Keratinocyte (primary cell): ENCODE measurements at regions not wholly inside any gene's neighbourhood (a gene's known extent, or its start where the extent isn't known, plus 50 kb on each side); places are given as distances from the start of the nearest gene placed in this dataset.

Experiments used
- DNase-seq: peaks from one replicate; pipeline ENCODE4 v3.0.0-alpha.2; 2011; ENCODE audit warnings: low read depth, missing footprints, low spot score
- FAIRE-seq: peaks from 2 replicates; lab custom pipeline; 2011; peaks lifted over from hg19 to GRCh38; lab: Jason Lieb, UNC
- H2AFZ ChIP-seq: 2 replicates; pipeline ENCODE4 v1.6.0; 2012; ENCODE audit warnings: low read length, control low read depth, inconsistent platforms; ENCODE audit not compliant: control insufficient read depth
- H3K27ac ChIP-seq: 2 replicates; pipeline ENCODE4 v1.5.1; 2011; ENCODE audit warnings: low read length; ENCODE audit not compliant: control insufficient read depth, insufficient read depth
- H3K27me3 ChIP-seq: 3 replicates; pipeline ENCODE4 v1.6.0; 2011; ENCODE audit warnings: low read length; ENCODE audit not compliant: control insufficient read depth, insufficient read depth; ENCODE audit errors: extremely low read depth
- H3K36me3 ChIP-seq, 2 experiments: 2 replicates in 1 of 2; 3 replicates in 1 of 2; pipeline ENCODE4 v1.5.1; 2011; ENCODE audit warnings: low read length in 2 of 2, mild to moderate bottlenecking in 1 of 2; ENCODE audit not compliant: control insufficient read depth in 2 of 2, insufficient read depth in 2 of 2; ENCODE audit errors: extremely low read depth in 1 of 2
- H3K4me1 ChIP-seq: 3 replicates; pipeline ENCODE4 v1.5.1; 2011; ENCODE audit warnings: low read length; ENCODE audit not compliant: control insufficient read depth, insufficient read depth; ENCODE audit errors: extremely low read depth
- H3K4me2 ChIP-seq: 3 replicates; pipeline ENCODE4 v1.6.0; 2011; ENCODE audit warnings: low read depth, low read length; ENCODE audit not compliant: control insufficient read depth, insufficient read depth; ENCODE audit errors: extremely low read depth
- H3K4me3 ChIP-seq, 3 experiments: fragments of 200-600 bp in 1 of 3; sonication (generic) in 1 of 3; 2 replicates in 2 of 3; 3 replicates in 1 of 3; pipeline ENCODE4 v1.5.1; 2011 to 2016; ENCODE audit warnings: low read length in 3 of 3, mild to moderate bottlenecking in 3 of 3, control low read depth in 2 of 3, inconsistent platforms in 1 of 3, low read depth in 1 of 3, mixed read lengths in 1 of 3, mixed run types in 1 of 3, moderate library complexity in 1 of 3; ENCODE audit not compliant: control insufficient read depth in 2 of 3, insufficient read depth in 2 of 3; ENCODE audit errors: extremely low read depth in 1 of 3
- H3K79me2 ChIP-seq: 2 replicates; pipeline ENCODE4 v1.6.0; 2012; ENCODE audit warnings: low read length; ENCODE audit not compliant: control insufficient read depth, insufficient read depth
- H3K9ac ChIP-seq: 3 replicates; pipeline ENCODE4 v1.6.0; 2011; ENCODE audit warnings: low read length; ENCODE audit not compliant: control insufficient read depth, insufficient read depth; ENCODE audit errors: extremely low read depth
- H3K9me1 ChIP-seq: 3 replicates; pipeline ENCODE4 v1.6.0; 2011; ENCODE audit warnings: low read length; ENCODE audit not compliant: control insufficient read depth, insufficient read depth; ENCODE audit errors: extremely low read depth
- H3K9me3 ChIP-seq: 2 replicates; pipeline ENCODE4 v1.5.1; 2012; ENCODE audit warnings: low read depth, low read length; ENCODE audit not compliant: control insufficient read depth
- H4K20me1 ChIP-seq: 3 replicates; pipeline ENCODE4 v1.6.0; 2011; ENCODE audit warnings: low read length; ENCODE audit not compliant: control insufficient read depth, insufficient read depth; ENCODE audit errors: extremely low read depth
- EZH2 ChIP-seq: IDR thresholded peaks from one replicate; pipeline ENCODE4 v1.6.1; 2012; ENCODE audit warnings: inconsistent platforms, mild to moderate bottlenecking, low read length, moderate library complexity
- dilution Hi-C: fragments of 300-500 bp; cut with MboI; formaldehyde crosslinking; loops from one replicate; pipeline ENCODE4 v1.7.0; 2020; ENCODE audit warnings: low sequenced_read_pairs; ENCODE audit not compliant: extremely low pct_ligation_motif_present
- TF ChIP-seq, protein P1 (sequence below), 3 experiments: IDR thresholded peaks in 1 of 3; conservative IDR thresholded peaks in 1 of 3; optimal IDR thresholded peaks in 1 of 3; 2 replicates in 2 of 3; 3 replicates in 1 of 3; pipeline versions ENCODE3 to v1.5.1; 2011; ENCODE audit warnings: low read length in 3 of 3, mild to moderate bottlenecking in 3 of 3, moderate library complexity in 2 of 3, control low read depth in 1 of 3, inconsistent platforms in 1 of 3; ENCODE audit not compliant: insufficient read depth in 2 of 3; ENCODE audit errors: extremely low read depth in 1 of 3

DNA sequence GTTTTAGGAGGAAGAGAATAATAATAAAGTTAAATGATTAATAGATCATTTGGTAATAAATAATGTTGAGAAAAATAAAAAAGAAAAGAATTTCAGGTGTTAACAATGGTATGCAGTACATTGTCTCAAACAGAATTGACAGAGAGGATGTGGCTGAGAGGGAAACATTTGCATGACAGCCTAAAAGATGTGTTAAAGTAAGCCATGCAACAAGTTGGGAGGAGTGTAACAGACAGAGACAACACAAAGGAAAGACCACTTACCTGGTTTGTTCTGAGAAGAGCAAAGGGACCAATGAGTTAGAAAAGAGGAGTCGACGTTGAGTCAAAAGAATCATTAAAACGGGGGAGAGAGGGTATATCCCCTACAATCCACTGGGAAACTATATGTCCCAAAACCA is 814.0 kb downstream of the KCNT2 start:
- H4K20me1 ChIP-seq = no peaks in the 10 kb centered on the region
- no peak for TF ChIP-seq EZH2
- TF ChIP-seq, protein P1, sequence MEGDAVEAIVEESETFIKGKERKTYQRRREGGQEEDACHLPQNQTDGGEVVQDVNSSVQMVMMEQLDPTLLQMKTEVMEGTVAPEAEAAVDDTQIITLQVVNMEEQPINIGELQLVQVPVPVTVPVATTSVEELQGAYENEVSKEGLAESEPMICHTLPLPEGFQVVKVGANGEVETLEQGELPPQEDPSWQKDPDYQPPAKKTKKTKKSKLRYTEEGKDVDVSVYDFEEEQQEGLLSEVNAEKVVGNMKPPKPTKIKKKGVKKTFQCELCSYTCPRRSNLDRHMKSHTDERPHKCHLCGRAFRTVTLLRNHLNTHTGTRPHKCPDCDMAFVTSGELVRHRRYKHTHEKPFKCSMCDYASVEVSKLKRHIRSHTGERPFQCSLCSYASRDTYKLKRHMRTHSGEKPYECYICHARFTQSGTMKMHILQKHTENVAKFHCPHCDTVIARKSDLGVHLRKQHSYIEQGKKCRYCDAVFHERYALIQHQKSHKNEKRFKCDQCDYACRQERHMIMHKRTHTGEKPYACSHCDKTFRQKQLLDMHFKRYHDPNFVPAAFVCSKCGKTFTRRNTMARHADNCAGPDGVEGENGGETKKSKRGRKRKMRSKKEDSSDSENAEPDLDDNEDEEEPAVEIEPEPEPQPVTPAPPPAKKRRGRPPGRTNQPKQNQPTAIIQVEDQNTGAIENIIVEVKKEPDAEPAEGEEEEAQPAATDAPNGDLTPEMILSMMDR (optimal IDR thresholded peaks at IDR 0.05 in 1 of 3, IDR thresholded peaks at IDR 0.05 in 1 of 3, conservative IDR thresholded peaks at IDR 0.05 in 1 of 3; ENCODE audit: extremely low read depth in 1 of 3, insufficient read depth in 2 of 3, low read length in 3 of 3) = no peak
- no peak overlapping the region for H3K4me2 ChIP-seq
- H3K4me1 ChIP-seq = no peaks in the 10 kb centered on the region
- H3K4me3 ChIP-seq = no peak overlapping the region
- no peak overlapping the region for H3K27ac ChIP-seq
- no peaks in the 10 kb centered on the region for H3K27me3 ChIP-seq
- FAIRE-seq (no peak), DNase-seq (no peak)
- H3K9ac ChIP-seq = no peak overlapping the region
- no peaks in the 10 kb centered on the region for H3K9me1 ChIP-seq
- H3K9me3 ChIP-seq = peaks cover 1% of the 10 kb centered on the region
- H2AFZ ChIP-seq = no peak overlapping the region
- dilution Hi-C loops = no loop called here
- no peaks in the 10 kb centered on the region for H3K79me2 ChIP-seq
- no peaks in the 10 kb centered on the region for H3K36me3 ChIP-seq

DNA sequence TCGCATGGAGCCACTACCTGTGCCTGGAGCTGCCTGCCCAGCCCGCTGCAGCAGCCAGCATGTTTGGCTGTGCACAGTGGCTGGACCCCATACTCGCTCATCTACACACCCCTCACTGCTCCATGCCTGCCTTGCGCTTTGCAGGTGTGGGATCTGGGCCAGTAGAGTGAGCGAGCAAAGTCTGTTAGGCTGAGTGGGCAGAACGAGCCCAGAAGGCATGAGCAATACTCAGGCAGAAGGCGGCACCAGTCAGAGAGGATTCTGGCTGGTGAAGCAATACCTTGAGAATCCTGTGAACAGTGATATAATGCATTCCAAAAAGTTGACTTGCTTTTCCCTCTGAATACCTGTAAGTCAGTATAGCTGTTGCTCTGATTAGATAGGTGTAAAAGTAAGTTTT is 816.4 kb downstream of the KCNT2 start:
- Histone ChIP-seq H3K9me1 (no peaks in the 10 kb centered on the region), H3K4me1 (no peaks in the 10 kb centered on the region), H3K9ac (no peak overlapping the region), H3K27me3 (no peaks in the 10 kb centered on the region), H4K20me1 (no peaks in the 10 kb centered on the region), H3K4me2 (no peak overlapping the region), H3K27ac (no peak overlapping the region), H2AFZ (no peak overlapping the region), H3K9me3 (peaks cover 1% of the 10 kb centered on the region), H3K36me3 (no peaks in the 10 kb centered on the region), H3K79me2 (no peaks in the 10 kb centered on the region), H3K4me3 (no peak overlapping the region)
- no peak for TF ChIP-seq EZH2
- TF ChIP-seq, protein P1 (optimal IDR thresholded peaks at IDR 0.05 in 1 of 3, IDR thresholded peaks at IDR 0.05 in 1 of 3, conservative IDR thresholded peaks at IDR 0.05 in 1 of 3; ENCODE audit: extremely low read depth in 1 of 3, insufficient read depth in 2 of 3, low read length in 3 of 3) = no peak
- dilution Hi-C loops = no loop called here
- FAIRE-seq = no peak
- DNase-seq = no peak
